Heart left ventricle (tissue), 13 donors: ENCODE measurements at regions not wholly inside any gene's neighbourhood (a gene's known extent, or its start where the extent isn't known, plus 50 kb on each side); places are given as distances from the start of the nearest gene placed in this dataset.

Experiments used
- CTCF ChIP-seq, 12 donors: fragments of 200-600 bp; sonication (generic) in 4 of 12; IDR thresholded peaks; one replicate each; pipeline versions ENCODE4 v1.5.0 to v1.8.0; 2018 to 2022; ENCODE audit warnings: antibody characterized with exemption in 12 of 12, mild to moderate bottlenecking in 5 of 12
- POLR2A ChIP-seq, 2 donors: fragments of 450-650 bp; IDR thresholded peaks; one replicate each; pipeline ENCODE4 v1.6.1; 2017; ENCODE audit warnings: antibody characterized with exemption in 2 of 2, mild to moderate bottlenecking in 2 of 2, moderate library complexity in 2 of 2
- donor health status: ischemic (EF 13 %, LVEDD 7.1; RV severe dilation, severe dysfunction).
- donor health status: DM: no; HTN: yes; CAD: no.
- donor health status: DM: no; HTN: no; CAD: no.
- donor health status: ischemic (EF 25% LVEDD 6.9; RV normal size, moderate dysfunction).
- donor health status: ischemic (EF 25% LVEDD 5.7; RV mildly dilated, moderate dysfunction).
- donor health status: ischemic (EF 35%, LVEDD 5.7; RV mildly dilated, moderate dysfunction).
- donor health status: nonischemic (EF 11% LVEDD 7.7; RV severe dilation, severe dysfunction).
- donor health status: DM: yes; HTN: yes; CAD: no.
- donor health status: PGD.
- donor health status: ischemic (EF 29% LVEDD 5.4; RV normal size, mild dysfunction).
- donor health status: nonischemic (EF 23%, LVEDD 6.1; RV moderate dilation, normal function).

GRCh38 chr4:154143720-154144119, 347.9 kb downstream of the DCHS2 start:
- TF ChIP-seq CTCF (IDR thresholded peaks at IDR 0.05): no peak
- TF ChIP-seq POLR2A (IDR thresholded peaks at IDR 0.05): no peak
